NCI-H446 treated with DMSO at 0.1 percent for 48 hours (cell line): ENCODE measurements at regions not wholly inside any gene's neighbourhood (a gene's known extent, or its start where the extent isn't known, plus 50 kb on each side); places are given as distances from the start of the nearest gene placed in this dataset.

Source experiments
- DNase-seq: peaks from one replicate; lab custom pipeline; 2025; lab: John Stamatoyannopoulos, UW

DNA sequence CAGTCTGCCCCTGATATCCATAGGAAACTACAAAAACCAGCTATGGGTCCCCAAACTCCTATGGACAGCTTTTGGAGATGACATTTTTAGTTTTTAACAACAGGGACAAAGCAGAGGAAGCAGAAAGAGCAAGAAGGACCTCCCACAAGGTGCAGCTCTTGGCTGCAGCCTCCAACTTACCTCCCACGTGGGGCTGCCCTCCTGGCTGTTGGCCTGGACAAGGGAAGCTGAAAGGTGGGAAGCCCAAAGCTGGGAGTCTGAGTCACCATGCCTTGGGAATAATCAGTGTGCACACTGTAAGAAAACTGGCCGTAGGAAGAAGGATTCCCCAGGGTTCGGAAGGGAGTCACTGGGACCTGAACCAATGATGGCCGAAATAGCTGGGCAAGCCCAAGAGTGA is 51.8 kb upstream of the PAX1 start:
- DNase-seq, result no peak

DNA sequence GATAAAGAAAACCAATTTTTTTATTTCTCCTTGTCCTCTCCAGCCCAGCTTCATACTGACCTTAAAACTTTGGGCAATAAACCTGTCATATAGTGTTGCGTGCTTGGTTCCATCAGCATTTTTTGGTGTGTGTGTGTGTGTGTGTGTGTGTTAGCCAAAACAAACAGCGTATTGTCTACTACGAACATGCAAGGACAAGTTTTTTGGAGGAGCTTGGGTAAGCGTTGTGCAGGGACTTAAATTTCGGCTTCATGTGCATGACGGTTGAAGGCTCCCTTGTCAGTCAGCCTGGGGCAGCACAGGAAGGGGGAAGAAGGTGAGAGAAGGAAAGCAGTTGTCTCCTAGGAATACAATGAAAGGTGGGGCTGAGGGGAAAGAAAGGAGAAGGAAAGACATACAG is 62.0 kb upstream of the PAX1 start:
- DNase-seq, result no peak

DNA sequence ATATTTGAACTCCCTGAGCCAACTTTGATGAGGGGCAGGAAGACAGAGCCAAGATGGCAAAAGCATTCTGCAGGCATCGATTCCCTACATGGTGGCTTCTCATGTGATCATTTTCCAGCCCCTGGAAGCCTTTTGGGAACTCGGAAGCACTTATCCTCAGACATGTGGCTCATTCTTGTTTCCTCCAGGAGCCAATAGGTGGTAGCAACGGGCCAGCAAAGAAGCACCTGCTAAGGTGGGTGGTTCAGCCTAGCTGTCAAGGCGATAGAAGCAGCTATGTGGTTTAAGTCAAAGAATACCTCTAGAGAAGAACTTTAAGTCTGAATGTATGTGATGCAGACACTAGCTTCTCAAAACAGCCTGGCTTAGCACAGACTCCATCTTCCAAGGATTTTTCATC is 64.9 kb upstream of the PAX1 start:
- no peak for DNase-seq

DNA sequence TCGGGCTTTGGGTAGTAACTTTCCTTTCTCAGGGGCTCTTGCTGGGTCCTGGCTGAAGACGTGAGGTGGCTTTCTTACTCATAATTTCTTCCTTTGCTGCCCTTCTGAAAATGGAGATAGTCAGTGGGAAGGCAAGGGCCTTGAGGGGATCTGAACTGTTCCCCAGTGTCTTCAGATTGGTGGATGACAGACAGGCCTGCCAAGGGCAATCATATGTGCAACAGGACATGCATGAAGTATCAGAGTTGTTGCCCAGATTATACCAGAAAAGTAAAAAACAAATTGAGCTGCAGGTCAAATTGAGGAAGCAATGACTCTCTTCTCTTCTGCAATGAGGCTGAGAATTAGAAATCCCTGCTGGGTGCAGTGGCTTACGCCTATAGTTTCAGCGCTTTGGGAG is 71.6 kb upstream of the PAX1 start:
- DNase-seq, result no peak

DNA sequence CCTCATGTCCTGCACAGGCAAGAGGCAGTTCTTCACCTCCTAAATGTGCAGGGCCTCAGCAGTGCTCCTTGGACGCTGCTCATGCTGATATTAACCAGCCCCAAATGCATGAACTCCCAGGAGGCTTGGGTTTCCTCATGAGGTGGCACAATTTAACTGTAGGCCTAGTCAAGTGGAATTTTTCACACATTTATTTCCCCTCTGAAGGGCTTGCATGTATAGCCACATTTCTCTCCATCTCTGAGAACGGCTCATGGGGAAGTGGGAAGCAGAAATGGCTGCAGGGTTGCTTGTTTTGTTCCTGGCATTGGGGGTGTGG is 72.8 kb upstream of the PAX1 start:
- DNase-seq, result no peak

DNA sequence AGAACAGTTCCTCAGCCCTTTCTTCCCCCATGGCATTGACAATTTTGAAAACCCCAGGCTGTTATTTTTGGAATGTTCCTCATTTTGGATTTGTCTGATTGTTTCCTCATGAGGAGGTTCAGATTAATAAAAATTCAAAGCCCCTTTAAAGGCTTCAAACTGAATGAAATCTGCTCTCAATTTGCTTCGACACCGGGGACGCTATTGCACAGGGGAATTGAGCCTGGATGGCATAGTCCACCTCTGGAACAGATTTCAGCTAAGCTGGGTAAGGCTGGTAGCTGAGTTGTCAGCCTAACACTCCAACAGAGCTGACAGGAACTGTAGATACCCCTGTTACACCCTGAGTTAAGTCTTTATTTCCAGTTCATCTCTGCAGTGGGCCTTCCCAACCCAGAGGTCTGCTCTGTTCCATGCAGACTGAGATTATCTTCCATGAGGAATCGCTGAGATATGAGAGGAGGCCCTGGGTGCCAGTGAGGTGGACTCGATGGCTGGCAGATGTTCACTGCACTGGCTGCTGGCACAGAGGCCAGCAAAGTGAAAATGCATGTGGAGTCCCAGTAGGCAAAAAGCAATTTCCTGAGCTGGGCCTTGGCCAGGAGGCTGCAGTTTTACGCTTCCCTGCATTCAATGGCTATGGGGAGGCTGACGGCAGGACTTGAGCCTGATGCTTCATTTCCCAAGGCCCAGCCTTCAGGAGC is 73.3 kb upstream of the PAX1 start:
- DNase-seq, result no peak

DNA sequence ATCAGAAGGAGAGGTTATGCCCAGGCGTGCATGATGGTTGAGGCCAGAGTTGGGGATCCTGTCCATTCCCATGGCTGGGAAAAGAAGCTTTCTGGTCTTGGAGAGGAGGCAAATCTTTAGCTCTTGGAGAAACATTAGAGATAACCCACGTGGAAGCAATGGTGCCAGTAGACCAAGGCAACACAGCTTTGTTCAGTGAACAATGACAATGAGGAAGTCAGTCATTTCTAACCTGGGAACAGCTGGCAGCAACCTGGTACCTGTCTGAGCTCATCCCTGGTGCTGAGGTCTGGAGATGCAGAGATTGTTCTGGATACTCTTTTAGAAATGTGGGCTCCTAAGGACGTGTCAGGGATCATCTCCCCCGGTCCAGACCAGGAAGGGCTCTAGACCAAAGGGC is 76.7 kb upstream of the PAX1 start:
- DNase-seq, result no peak

DNA sequence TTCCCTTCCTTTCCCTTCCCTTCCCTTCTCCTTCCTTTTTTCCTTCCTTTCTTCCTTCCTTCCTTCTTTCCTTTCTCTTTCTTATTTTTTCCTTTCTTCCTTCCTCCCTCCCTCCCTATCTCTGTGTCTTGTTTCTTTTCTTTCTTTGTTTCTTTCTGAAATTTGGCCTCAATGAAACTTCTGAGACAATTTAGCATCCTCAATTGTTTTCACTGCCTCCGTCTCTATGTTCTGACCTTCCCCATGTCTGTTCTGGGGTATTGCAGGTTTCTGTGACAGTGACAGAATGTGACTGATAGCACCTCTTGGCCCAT is 81.7 kb upstream of the PAX1 start:
- no peak for DNase-seq

DNA sequence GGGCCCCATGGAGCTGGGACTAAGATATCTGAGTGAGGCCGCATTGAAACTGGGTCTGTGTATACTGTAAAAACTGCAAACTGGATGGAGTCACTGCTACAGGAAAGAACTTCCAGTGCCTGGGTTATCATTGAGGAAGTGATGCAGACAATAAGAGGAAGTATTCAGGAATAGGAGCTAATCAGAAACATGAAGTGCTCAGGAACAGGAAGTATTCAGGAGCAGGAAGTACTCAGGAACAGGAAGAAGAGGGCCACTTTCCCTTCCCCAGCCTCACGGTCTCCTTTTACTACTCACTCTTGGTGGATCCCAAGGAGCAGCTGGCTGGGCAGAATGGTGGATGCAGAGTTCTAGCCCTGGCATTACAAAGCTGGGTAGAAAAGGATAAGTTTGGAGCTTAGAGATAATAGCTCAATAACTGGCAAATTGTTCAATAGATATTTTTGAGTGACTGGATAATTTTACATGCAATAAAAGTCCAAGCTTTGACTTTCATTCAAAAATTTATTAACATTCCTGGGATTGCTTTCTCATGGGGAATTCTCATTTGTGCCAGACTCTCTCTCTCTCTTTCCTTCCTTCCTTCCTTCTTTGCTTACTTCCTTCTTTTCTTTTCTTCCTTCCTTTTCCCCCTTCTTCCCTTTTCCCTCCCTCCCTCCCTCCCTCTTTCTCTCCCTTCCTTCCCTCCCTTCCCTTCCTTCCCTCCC is 82.2 kb upstream of the PAX1 start:
- no peak for DNase-seq

DNA sequence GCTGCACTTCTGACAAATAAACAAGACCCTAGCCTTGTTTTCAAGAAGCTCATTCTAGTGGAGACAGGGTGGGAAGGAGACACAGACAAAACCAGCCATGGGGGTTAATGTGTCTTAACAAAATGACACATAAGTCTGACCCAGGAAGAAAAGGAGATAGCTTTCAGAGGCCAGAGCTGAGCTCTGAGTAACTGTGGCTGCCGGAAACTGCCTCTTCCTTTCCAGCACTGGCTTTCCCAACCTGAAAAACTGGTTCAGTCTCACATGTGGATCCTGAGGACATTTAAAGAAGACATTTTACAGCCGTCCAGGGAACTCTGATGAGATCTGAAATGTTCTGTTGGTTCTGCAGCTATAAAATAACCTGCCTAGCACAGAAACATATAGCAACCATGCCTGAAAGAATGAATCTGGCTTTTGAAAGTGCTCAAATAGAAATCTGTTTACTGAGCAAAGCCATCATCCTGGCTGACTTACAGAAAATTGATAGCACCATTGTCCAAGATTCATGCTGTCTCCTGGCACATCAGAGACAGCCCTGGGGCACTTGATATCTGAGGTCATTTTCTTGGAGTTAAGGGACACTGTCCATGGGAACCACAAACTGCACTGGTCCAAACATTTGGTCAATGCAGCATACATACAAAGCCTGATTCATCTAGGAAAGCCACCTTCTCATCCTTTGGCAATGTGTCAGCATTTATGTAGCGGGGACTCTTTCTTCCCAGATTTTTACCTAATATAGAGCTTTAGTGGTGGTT is 83.2 kb upstream of the PAX1 start:
- DNase-seq, result no peak

DNA sequence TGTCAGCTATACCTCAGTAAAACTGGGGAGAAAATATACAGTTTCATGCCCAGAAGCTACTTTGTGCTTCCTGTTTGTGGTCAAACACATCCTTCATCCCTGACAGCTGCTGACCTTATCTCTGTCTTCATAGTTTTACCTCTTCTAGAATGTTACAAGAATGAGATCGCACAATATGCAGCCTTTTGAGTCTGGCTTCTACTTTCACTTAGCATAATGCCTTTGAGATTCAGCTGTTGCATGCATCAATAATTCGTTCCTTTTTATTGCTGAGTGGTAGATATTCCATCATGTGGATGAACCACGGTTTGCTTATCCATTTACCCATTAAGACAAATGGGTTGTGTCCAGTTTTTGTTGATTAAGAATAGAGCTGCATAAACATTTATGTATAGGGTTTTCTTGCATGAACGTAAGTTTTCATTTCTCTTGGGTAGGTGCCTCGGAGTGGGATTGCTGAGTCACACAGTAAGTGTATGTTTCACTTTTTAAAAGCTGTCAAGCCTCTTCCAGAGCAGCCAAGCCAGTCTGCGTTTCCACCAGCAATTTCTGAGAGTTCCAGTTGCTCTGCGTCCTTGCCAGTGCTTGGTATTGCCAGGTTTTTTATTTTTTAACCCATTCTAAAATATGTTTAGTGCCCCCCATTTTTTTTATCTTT is 86.6 kb upstream of the PAX1 start:
- no peak for DNase-seq

DNA sequence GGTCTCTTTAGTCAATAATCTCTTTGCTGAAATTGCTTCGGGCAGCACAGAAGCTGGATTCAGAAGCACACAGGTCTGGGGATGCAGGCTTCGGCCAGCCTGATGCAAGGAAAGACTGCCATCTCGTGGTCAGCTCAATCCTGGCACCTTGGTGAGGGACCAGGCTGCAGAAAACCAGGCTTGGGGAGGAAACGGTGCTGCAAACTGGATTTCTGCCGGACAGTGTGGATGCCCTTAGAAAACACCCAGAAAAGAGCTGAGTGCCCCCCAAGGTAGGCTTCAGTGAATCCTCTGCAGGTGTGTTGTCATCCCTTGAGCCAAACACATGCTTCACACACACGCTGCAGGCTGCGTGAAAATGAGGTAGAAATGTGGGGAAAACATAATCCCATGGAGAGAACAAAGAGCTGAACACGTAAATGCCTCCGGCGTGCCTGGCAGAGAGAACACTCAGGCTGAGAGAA is 89.8 kb upstream of the PAX1 start:
- no peak for DNase-seq

DNA sequence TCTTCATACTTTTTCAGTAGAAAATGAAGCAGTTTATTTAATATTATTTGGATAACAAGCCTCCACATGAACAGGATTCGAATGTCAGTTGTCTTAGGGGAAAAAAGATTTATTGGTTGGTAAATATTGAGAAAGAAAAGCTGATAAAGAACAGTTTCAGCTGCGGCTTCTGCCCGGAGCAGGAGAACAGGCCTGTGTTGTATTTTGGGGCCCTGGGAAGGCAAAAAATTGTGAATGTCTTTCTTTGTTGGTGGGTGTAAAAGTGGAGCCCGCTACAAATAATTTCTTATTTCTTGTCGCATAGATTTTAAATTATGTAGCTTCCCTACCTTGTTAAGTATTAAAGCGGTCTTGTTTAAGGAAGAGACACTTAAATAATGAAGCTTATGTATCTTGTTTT is 90.5 kb upstream of the PAX1 start:
- no peak for DNase-seq

DNA sequence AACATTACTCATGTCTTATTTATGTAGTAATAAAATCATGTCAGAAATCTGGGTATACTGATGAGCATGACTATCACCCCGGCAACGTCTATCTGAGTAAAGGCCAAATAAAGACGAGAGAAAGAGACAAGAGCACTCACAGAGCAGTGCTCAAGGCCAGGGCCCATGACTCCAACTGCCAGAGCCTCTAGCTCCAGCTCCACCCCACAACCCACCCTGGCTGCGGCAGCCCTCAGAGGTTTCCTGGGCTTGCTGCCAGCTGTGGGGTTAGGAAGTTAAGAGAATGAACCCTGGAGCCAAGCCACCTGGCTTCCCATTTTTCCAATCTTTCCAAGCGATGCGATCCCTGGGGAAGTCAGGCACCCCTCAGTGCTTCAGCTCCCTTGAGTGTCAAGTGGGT is 92.0 kb upstream of the PAX1 start:
- no peak for DNase-seq

DNA sequence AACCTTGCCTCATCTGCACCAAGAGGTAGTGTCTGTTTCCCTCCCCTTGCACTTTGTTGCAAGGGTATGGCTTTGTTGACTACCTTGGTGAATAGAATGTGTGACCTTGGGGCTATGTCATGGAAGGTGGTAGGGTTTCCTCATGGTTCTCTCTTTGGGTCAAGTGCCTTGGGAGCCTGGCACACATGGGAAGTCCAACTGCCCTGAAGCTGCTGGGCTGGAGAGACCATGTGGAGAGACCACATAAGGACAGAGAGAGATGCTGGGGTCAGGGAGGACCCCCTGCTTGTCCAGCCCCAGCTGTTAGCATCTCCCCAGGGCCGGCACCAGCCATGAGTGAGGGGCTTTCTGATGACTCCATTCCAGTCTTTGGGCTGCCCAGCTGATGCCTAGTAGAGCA is 95.5 kb upstream of the PAX1 start:
- DNase-seq, result no peak

DNA sequence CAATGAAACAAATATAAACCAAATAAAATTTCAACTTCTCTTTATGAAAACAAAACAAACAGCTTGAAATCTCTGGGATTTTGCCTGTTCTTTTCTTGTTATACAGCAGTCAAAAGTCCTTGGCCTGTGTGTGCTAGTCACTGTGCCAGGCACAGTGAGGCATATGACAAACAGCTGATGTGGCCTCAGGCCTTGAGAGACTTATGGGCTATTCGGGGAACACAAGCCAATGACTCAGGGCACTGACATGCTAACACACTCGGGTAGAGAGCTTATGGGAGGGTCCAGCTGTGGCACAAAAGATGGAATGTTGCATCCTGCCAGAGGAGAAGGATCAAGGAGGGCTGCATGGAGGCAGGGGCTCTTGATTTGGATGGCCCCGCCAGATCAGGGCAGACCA is 95.4 kb upstream of the NKX2-2 start:
- DNase-seq, result no peak

DNA sequence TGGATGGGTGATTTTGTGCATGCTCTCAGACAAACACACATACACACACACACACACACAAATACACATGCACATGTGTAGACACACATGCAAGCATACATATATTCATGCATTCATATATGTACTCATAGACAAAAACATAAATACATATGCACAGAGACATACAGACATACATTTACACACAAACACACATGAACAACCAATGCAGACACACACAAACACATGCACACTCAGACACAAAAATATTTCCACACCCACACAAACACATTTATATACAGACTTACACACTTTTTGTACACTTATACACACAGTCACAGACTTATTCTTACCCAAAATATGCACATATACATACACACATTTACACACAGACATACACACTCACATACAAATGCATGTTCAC is 94.9 kb upstream of the NKX2-2 start:
- no peak for DNase-seq

DNA sequence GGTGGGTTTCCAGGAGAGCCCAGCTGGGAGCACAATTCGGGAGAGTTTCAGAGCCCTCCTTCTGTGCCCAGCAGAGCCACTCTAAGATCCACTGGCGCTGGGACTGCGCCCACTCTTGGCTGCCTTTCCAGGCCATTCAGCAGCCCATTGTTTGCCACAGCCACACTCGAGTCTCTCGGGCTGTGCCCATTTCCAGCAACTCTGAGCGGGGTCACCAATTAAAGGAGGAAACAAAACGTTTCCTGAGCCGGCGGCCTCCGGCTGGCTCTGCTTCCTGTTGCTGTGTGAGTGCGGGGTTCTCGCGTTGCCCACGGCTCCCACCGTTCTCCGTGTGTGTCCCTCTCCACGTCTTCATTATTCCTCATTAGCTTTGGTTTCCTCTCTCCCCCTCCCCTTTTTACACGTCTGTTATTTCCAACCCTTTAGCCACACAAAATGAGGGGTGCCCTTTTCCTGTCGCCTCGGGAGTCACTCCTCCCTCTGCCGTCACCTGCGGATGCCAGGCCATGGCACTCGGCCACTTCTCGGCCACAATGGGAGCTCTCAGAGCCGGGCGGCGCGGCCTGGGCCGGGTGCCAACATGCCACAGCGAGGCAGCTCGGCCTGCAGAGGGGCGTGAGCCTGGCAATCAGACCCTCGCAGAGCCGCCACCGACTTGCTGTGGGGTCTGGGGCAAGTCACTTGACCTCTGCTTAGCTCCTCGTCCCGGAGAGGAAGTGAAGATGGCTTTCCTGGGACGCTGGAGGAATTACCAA is 94.3 kb upstream of the NKX2-2 start:
- DNase-seq, result peak; percentile 5

DNA sequence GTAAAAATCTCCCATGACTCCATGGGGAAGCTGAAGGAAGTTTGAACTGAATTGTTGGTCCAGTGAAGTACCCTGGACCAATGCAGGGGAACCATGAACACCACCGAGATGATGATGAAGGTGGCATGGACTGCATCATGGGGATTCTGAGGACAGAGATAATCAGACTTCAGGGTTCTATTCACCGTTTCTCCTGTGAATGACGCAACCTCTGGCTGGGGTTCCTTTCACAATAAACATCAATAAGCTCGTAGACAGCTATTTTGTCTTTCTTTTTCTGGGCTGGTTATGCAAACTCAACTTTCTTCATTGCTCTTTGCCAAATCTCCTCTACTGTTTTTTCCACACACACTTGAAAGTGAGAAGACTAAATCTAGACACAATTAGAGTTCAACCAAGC is 87.9 kb upstream of the NKX2-2 start:
- DNase-seq, result no peak

DNA sequence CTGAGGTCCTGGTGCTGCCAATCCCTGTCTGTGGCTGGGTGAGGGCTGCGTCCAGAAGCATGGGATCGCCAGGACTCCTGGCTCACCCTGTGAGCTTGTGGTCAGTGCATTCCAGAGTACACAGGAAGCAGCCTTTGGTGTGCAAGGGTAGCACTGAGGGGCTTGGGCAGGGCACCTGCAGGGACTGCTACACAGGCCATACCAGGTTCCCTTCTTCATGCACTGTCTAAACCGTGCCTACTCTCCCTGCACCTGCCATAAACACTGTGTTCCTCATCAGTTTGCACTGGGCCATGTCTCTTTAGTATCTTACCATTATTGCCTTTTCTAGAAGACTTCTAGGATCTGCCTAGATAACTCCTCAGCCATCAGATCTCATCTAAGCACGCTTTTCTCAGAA is 72.8 kb upstream of the NKX2-2 start:
- DNase-seq, result no peak

DNA sequence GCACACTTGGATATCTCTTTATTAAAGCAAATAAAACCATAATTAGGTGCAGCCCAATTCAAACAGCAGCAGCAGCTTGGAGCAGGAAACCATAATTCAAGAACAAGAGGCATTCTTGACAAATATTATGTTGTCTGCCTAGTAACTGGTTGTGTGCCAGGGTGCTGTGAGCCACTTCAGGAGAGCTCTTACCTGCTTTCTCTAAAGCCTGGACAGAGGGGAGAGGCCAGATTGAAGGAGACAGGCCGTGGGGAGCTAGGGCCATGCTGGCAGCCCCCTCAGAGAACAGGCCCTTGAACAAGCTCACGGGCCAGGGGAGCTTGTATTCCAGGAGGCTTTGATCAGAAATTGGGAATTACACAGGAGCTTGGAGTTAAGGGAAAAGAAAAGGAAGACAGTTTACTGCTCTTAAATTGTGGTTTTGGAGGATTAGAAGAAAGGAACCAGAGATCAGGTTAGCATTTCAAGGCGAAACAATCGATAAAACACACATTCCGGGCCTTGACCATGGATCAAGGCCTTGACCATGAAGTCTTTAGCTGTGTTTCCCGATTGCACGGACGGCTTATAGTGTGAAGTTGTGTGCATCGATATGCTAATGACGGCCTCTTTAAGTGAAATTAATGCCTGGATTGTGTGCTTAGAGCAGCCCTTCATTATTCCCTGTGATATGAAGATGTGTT is 69.8 kb upstream of the NKX2-2 start:
- no peak for DNase-seq

DNA sequence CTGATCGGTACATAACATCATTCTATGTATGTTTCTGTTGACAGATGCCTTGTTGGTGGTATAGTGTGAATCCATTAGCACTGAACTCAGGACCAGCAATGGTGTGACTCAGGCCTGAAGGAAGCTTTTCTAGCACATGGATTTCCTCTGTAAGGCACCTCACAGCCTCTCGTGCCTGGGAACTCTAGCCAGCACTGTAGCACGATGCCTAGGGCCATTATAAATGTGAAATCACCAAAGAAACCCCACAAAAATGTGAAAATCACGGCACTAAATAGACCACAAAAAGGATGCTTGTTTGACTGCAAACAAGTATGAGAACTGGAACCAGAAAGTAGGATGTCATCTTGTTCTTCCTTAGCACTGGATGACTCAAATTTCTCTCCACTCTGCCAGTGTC is 63.7 kb upstream of the NKX2-2 start:
- DNase-seq, result no peak
